ENCODE measurements at regions not wholly inside any gene's neighbourhood (a gene's known extent, or its start where the extent isn't known, plus 50 kb on each side); places are given as distances from the start of the nearest gene placed in this dataset.

DNA sequence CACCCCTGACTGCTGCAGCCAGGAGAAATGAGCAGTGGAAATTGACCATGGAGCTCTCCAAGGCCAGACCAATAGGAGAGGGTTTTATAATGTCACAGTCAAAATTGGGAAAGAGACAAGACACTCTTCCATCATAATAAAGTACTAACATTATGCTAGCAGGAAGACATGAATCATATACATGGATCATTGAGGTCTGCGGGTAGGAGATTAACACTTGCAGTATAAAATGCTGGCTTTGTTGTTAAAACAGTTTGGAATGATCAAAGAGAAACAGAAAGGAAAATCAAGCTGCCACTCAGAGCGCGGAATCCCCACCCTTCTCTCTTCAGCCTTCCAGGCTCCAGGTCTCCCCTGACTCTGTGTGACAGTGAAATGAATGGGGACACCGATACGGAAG, 53.4 kb upstream of the CALN1 start:
- Histone ChIP-seq H3K9me3 (replicated peaks; ENCODE audit: control insufficient read depth, insufficient read depth, low read length) (no peaks in the 10 kb centered on the region), H3K27ac (ENCODE audit: control insufficient read depth, insufficient read depth) (no peak overlapping the region), H3K4me2 (ENCODE audit: control insufficient read depth, insufficient read depth) (no peak overlapping the region), H3K4me3 (no peak overlapping the region), H3K36me3 (ENCODE audit: control insufficient read depth in 2 of 2, insufficient read depth in 2 of 2, low read length in 1 of 2) (no peaks in the 10 kb centered on the region), H2AFZ (ENCODE audit: control insufficient read depth, low read depth, low read length) (no peak overlapping the region), H3K27me3 (replicated peaks in 1 of 2; ENCODE audit: control insufficient read depth in 2 of 2, insufficient read depth in 2 of 2, low read length in 1 of 2) (no peaks in the 10 kb centered on the region), H3K79me2 (ENCODE audit: control insufficient read depth, insufficient read depth, low read length) (no peaks in the 10 kb centered on the region), H3K9ac (ENCODE audit: control insufficient read depth, insufficient read depth, low read length) (no peak overlapping the region), H3K4me1 (ENCODE audit: control insufficient read depth, insufficient read depth, low read length) (no peaks in the 10 kb centered on the region), H4K20me1 (ENCODE audit: control insufficient read depth, insufficient read depth) (no peaks in the 10 kb centered on the region)
- CTCF ChIA-PET: interaction anchor here (0.8 kb wide), 1 partner anchor 29 kb away, joined by 3 read pairs; no protein-coding TSS in a partner anchor
- ATAC-seq: no peak
- no peak for FAIRE-seq
- no TSS peak for BruUV-seq (replicated peaks)
- RAD21 ChIA-PET (ENCODE audit: unreplicated experiment): no interaction called here
- WGBS (ENCODE audit: insufficient coverage, insufficient replicate concordance, low lambda C conversion rate, missing lambda C conversion rate): 56% methylated on average over 5 of the region's 5 CpGs
- DNase-seq (ENCODE audit: low read depth, low spot score): no peak
- in situ Hi-C loops (cut with MboI): no loop called here
- POLR2A ChIA-PET: no interaction called here
- intact Hi-C loops (cut with micrococcal nuclease; ENCODE audit: unreplicated experiment): no loop called here
- SMC1A ChIA-PET (ENCODE audit: uncharacterized antibody, unreplicated experiment): interaction anchor here (0.6 kb wide), 1 partner anchor 68 kb away, joined by 4 read pairs; no protein-coding TSS in a partner anchor
- TF ChIP-seq IRF4 (IDR thresholded peaks at IDR 0.05; ENCODE audit: low read depth, low read length): no peak
- TF ChIP-seq CBX5 (IDR thresholded peaks at IDR 0.05; ENCODE audit: low read depth): no peak
- TF ChIP-seq, protein P1, sequence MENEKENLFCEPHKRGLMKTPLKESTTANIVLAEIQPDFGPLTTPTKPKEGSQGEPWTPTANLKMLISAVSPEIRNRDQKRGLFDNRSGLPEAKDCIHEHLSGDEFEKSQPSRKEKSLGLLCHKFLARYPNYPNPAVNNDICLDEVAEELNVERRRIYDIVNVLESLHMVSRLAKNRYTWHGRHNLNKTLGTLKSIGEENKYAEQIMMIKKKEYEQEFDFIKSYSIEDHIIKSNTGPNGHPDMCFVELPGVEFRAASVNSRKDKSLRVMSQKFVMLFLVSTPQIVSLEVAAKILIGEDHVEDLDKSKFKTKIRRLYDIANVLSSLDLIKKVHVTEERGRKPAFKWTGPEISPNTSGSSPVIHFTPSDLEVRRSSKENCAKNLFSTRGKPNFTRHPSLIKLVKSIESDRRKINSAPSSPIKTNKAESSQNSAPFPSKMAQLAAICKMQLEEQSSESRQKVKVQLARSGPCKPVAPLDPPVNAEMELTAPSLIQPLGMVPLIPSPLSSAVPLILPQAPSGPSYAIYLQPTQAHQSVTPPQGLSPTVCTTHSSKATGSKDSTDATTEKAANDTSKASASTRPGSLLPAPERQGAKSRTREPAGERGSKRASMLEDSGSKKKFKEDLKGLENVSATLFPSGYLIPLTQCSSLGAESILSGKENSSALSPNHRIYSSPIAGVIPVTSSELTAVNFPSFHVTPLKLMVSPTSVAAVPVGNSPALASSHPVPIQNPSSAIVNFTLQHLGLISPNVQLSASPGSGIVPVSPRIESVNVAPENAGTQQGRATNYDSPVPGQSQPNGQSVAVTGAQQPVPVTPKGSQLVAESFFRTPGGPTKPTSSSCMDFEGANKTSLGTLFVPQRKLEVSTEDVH (IDR thresholded peaks at IDR 0.05; ENCODE audit: low read depth, partially characterized antibody): no peak
- TF ChIP-seq BHLHE40 (IDR thresholded peaks at IDR 0.05; ENCODE audit: borderline replicate concordance in 1 of 2, low read depth in 2 of 2, low read length in 1 of 2): no peak
- TF ChIP-seq ESRRA (IDR thresholded peaks at IDR 0.05; ENCODE audit: low read length): no peak
- TF ChIP-seq, protein P2, sequence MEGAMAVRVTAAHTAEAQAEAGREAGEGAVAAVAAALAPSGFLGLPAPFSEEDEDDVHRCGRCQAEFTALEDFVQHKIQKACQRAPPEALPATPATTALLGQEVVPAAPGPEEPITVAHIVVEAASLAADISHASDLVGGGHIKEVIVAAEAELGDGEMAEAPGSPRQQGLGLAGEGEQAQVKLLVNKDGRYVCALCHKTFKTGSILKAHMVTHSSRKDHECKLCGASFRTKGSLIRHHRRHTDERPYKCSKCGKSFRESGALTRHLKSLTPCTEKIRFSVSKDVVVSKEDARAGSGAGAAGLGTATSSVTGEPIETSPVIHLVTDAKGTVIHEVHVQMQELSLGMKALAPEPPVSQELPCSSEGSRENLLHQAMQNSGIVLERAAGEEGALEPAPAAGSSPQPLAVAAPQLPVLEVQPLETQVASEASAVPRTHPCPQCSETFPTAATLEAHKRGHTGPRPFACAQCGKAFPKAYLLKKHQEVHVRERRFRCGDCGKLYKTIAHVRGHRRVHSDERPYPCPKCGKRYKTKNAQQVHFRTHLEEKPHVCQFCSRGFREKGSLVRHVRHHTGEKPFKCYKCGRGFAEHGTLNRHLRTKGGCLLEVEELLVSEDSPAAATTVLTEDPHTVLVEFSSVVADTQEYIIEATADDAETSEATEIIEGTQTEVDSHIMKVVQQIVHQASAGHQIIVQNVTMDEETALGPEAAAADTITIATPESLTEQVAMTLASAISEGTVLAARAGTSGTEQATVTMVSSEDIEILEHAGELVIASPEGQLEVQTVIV (IDR thresholded peaks at IDR 0.05; ENCODE audit: borderline replicate concordance, partially characterized antibody): no peak
- TF ChIP-seq, protein P3, sequence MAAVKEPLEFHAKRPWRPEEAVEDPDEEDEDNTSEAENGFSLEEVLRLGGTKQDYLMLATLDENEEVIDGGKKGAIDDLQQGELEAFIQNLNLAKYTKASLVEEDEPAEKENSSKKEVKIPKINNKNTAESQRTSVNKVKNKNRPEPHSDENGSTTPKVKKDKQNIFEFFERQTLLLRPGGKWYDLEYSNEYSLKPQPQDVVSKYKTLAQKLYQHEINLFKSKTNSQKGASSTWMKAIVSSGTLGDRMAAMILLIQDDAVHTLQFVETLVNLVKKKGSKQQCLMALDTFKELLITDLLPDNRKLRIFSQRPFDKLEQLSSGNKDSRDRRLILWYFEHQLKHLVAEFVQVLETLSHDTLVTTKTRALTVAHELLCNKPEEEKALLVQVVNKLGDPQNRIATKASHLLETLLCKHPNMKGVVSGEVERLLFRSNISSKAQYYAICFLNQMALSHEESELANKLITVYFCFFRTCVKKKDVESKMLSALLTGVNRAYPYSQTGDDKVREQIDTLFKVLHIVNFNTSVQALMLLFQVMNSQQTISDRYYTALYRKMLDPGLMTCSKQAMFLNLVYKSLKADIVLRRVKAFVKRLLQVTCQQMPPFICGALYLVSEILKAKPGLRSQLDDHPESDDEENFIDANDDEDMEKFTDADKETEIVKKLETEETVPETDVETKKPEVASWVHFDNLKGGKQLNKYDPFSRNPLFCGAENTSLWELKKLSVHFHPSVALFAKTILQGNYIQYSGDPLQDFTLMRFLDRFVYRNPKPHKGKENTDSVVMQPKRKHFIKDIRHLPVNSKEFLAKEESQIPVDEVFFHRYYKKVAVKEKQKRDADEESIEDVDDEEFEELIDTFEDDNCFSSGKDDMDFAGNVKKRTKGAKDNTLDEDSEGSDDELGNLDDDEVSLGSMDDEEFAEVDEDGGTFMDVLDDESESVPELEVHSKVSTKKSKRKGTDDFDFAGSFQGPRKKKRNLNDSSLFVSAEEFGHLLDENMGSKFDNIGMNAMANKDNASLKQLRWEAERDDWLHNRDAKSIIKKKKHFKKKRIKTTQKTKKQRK (IDR thresholded peaks at IDR 0.05; ENCODE audit: low read depth, low read length): no peak
- no peak for TF ChIP-seq NFYA (IDR thresholded peaks at IDR 0.05; ENCODE audit: borderline replicate concordance, low read depth, low read length)
- TF ChIP-seq, protein P4, sequence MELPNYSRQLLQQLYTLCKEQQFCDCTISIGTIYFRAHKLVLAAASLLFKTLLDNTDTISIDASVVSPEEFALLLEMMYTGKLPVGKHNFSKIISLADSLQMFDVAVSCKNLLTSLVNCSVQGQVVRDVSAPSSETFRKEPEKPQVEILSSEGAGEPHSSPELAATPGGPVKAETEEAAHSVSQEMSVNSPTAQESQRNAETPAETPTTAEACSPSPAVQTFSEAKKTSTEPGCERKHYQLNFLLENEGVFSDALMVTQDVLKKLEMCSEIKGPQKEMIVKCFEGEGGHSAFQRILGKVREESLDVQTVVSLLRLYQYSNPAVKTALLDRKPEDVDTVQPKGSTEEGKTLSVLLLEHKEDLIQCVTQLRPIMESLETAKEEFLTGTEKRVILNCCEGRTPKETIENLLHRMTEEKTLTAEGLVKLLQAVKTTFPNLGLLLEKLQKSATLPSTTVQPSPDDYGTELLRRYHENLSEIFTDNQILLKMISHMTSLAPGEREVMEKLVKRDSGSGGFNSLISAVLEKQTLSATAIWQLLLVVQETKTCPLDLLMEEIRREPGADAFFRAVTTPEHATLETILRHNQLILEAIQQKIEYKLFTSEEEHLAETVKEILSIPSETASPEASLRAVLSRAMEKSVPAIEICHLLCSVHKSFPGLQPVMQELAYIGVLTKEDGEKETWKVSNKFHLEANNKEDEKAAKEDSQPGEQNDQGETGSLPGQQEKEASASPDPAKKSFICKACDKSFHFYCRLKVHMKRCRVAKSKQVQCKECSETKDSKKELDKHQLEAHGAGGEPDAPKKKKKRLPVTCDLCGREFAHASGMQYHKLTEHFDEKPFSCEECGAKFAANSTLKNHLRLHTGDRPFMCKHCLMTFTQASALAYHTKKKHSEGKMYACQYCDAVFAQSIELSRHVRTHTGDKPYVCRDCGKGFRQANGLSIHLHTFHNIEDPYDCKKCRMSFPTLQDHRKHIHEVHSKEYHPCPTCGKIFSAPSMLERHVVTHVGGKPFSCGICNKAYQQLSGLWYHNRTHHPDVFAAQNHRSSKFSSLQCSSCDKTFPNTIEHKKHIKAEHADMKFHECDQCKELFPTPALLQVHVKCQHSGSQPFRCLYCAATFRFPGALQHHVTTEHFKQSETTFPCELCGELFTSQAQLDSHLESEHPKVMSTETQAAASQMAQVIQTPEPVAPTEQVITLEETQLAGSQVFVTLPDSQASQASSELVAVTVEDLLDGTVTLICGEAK (IDR thresholded peaks at IDR 0.05; ENCODE audit: borderline replicate concordance): no peak
- TF ChIP-seq EED (IDR thresholded peaks at IDR 0.05; ENCODE audit: low read depth): no peak
- no peak for TF ChIP-seq TCF12 (IDR thresholded peaks at IDR 0.05; ENCODE audit: low read depth, low read length)
- TF ChIP-seq SIN3A (IDR thresholded peaks at IDR 0.05; ENCODE audit: low read depth, low read length): no peak
